H9 (cell line): ENCODE measurements at regions not wholly inside any gene's neighbourhood (a gene's known extent, or its start where the extent isn't known, plus 50 kb on each side); places are given as distances from the start of the nearest gene placed in this dataset.

Experiments
- DNase-seq: peaks from one replicate; pipeline ENCODE4 v3.0.0-alpha.2; 2017
- H2AFZ ChIP-seq: one replicate; pipeline ENCODE4 v1.6.1; 2013; ENCODE audit warnings: mild to moderate bottlenecking, low read length, control low read depth, moderate library complexity
- H2AK5ac ChIP-seq: 2 replicates; pipeline ENCODE4 v1.6.1; 2013; ENCODE audit warnings: low read length, control low read depth, mixed read lengths; ENCODE audit not compliant: insufficient read length
- H2BK120ac ChIP-seq: one replicate; pipeline ENCODE4 v1.6.1; 2013; ENCODE audit warnings: low read depth, mild to moderate bottlenecking, low read length, control low read depth, inconsistent platforms; ENCODE audit not compliant: poor library complexity, severe bottlenecking
- H2BK12ac ChIP-seq: 2 replicates; pipeline ENCODE4 v1.6.1; 2013; ENCODE audit warnings: low read length, control low read depth, mixed read lengths, low read depth; ENCODE audit not compliant: insufficient read length
- H2BK15ac ChIP-seq: 2 replicates; pipeline ENCODE4 v1.6.1; 2013; ENCODE audit warnings: low read depth, low read length, control low read depth
- H2BK20ac ChIP-seq: one replicate; pipeline ENCODE4 v1.6.1; 2013; ENCODE audit warnings: low read depth, mild to moderate bottlenecking, low read length, control low read depth, inconsistent platforms; ENCODE audit not compliant: poor library complexity, severe bottlenecking
- H2BK5ac ChIP-seq: 2 replicates; pipeline ENCODE4 v1.6.1; 2013; ENCODE audit warnings: low read length, control low read depth, mixed read lengths; ENCODE audit not compliant: insufficient read length
- H3K14ac ChIP-seq: 2 replicates; pipeline ENCODE4 v1.6.1; 2013; ENCODE audit warnings: low read length, control low read depth; ENCODE audit not compliant: insufficient read depth
- H3K18ac ChIP-seq: 2 replicates; pipeline ENCODE4 v1.6.1; 2013; ENCODE audit warnings: low read depth, mild to moderate bottlenecking, mixed read lengths, low read length, control low read depth; ENCODE audit not compliant: insufficient read length
- H3K23ac ChIP-seq: 2 replicates; pipeline ENCODE4 v1.6.1; 2013; ENCODE audit warnings: low read length, control low read depth, mixed read lengths, low read depth; ENCODE audit not compliant: insufficient read length
- H3K23me2 ChIP-seq: 2 replicates; pipeline ENCODE4 v1.6.1; 2013; ENCODE audit warnings: low read depth, mild to moderate bottlenecking, mixed read lengths, low read length, control low read depth; ENCODE audit not compliant: insufficient read length, poor library complexity, severe bottlenecking
- H3K27ac ChIP-seq: 2 replicates; pipeline ENCODE4 v1.5.1; 2013; ENCODE audit warnings: low read length, control low read depth, mixed read lengths, low read depth; ENCODE audit not compliant: insufficient read length
- H3K27me3 ChIP-seq: 2 replicates; pipeline ENCODE4 v1.6.1; 2013; ENCODE audit warnings: low read length, control low read depth, inconsistent platforms; ENCODE audit not compliant: insufficient read depth
- H3K4ac ChIP-seq: 2 replicates; pipeline ENCODE4 v1.6.1; 2013; ENCODE audit warnings: low read depth, mild to moderate bottlenecking, control low read depth, inconsistent platforms, low read length, moderate library complexity
- H3K4me1 ChIP-seq: 2 replicates; pipeline ENCODE4 v1.6.1; 2013; ENCODE audit warnings: low read length, control low read depth, inconsistent platforms; ENCODE audit not compliant: insufficient read depth
- H3K4me2 ChIP-seq: 2 replicates; pipeline ENCODE4 v1.6.1; 2013; ENCODE audit warnings: low read length, control low read depth, mixed read lengths; ENCODE audit not compliant: insufficient read length, insufficient read depth
- H3K56ac ChIP-seq: 2 replicates; pipeline ENCODE4 v1.6.1; 2013; ENCODE audit warnings: low read depth, mild to moderate bottlenecking, mixed read lengths, low read length, control low read depth; ENCODE audit not compliant: insufficient read length
- H3K79me1 ChIP-seq: 2 replicates; pipeline ENCODE4 v1.6.1; 2013; ENCODE audit warnings: low read depth, mild to moderate bottlenecking, moderate library complexity, low read length, control low read depth, inconsistent platforms; ENCODE audit not compliant: insufficient read depth, poor library complexity, severe bottlenecking
- H3K79me2 ChIP-seq: 2 replicates; pipeline ENCODE4 v1.6.1; 2013; ENCODE audit warnings: low read length, control low read depth, inconsistent platforms; ENCODE audit not compliant: insufficient read depth
- H3K9ac ChIP-seq: 2 replicates; pipeline ENCODE4 v1.6.1; 2013; ENCODE audit warnings: low read length, control low read depth, mixed read lengths; ENCODE audit not compliant: insufficient read length; ENCODE audit errors: extremely low read depth
- H3K9me3 ChIP-seq: one replicate; pipeline ENCODE4 v1.6.1; 2013; ENCODE audit warnings: low read depth, low read length, inconsistent platforms; ENCODE audit not compliant: control insufficient read depth
- H3T11ph ChIP-seq: one replicate; pipeline ENCODE4 v1.6.1; 2013; ENCODE audit warnings: mild to moderate bottlenecking, low read length, control low read depth, inconsistent platforms
- H4K20me1 ChIP-seq: one replicate; pipeline ENCODE4 v1.6.1; 2013; ENCODE audit not compliant: control insufficient read depth, insufficient read length, insufficient read depth
- H4K5ac ChIP-seq: 2 replicates; pipeline ENCODE4 v1.6.1; 2013; ENCODE audit warnings: low read depth, mild to moderate bottlenecking, mixed read lengths, low read length, control low read depth; ENCODE audit not compliant: insufficient read length
- H4K8ac ChIP-seq: replicated peaks from 2 replicates; pipeline ENCODE4 v1.6.1; 2013; ENCODE audit warnings: low read length, control low read depth, mixed read lengths, low read depth; ENCODE audit not compliant: insufficient read length
- H4K91ac ChIP-seq: 2 replicates; pipeline ENCODE4 v1.6.1; 2013; ENCODE audit warnings: low read depth, mild to moderate bottlenecking, moderate library complexity, mixed read lengths, low read length, control low read depth; ENCODE audit not compliant: insufficient read length
- H3K27ac Mint-ChIP-seq, 3 experiments: 2 replicates in 2 of 3; 3 replicates in 1 of 3; pipeline ENCODE4 v1.8.0; 2020 to 2021; ENCODE audit warnings: mixed read lengths in 3 of 3, mild to moderate bottlenecking in 1 of 3, moderate library complexity in 1 of 3
- H3K27me3 Mint-ChIP-seq: 2 replicates; pipeline ENCODE4 v1.8.0; 2021; ENCODE audit warnings: low read depth, mild to moderate bottlenecking, moderate library complexity, mixed read lengths
- H3K36me3 Mint-ChIP-seq, 3 experiments: 2 replicates in 2 of 3; 3 replicates in 1 of 3; pipeline ENCODE4 v1.8.0; 2020 to 2021; ENCODE audit warnings: low read depth in 3 of 3, mixed read lengths in 3 of 3; ENCODE audit not compliant: insufficient read depth in 1 of 3
- H3K4me1 Mint-ChIP-seq, 2 experiments: 2 replicates each; pipeline ENCODE4 v1.8.0; 2020; ENCODE audit warnings: mixed read lengths in 2 of 2
- H3K4me3 Mint-ChIP-seq, 2 experiments: 2 replicates in 1 of 2; 3 replicates in 1 of 2; pipeline ENCODE4 v1.8.0; 2020 to 2021; ENCODE audit warnings: mild to moderate bottlenecking in 2 of 2, mixed read lengths in 2 of 2, moderate library complexity in 1 of 2
- H3K9me3 Mint-ChIP-seq, 2 experiments: 2 replicates in 1 of 2; 3 replicates in 1 of 2; pipeline ENCODE4 v1.8.0; 2020; ENCODE audit warnings: mild to moderate bottlenecking in 2 of 2, mixed read lengths in 2 of 2, moderate library complexity in 1 of 2
- CTCF ChIP-seq: fragments of 200-600 bp; sonication (generic); conservative IDR thresholded peaks from 3 replicates; pipeline ENCODE4 v1.8.0; 2021; ENCODE audit warnings: antibody characterized with exemption, mild to moderate bottlenecking
- WGBS: extraction: QIAGEN DNeasy Blood & Tissue Kit; methylation state at CpG from one replicate; pipeline ENCODE4 v1.1.7; 2013; ENCODE audit warnings: missing lambda C conversion rate, low lambda C conversion rate, mixed read lengths; ENCODE audit not compliant: insufficient read length; ENCODE audit errors: extremely low coverage; 5-methylcytosine and 5-hydroxymethylcytosine counted together

GRCh38 chr1:81681114-81681513 lies 119.6 kb upstream of the ADGRL2 start:
- Histone ChIP-seq H2BK15ac (no peak overlapping the region), H3K18ac (no peak overlapping the region), H2BK120ac (no peak overlapping the region), H3K27me3 (no peaks in the 10 kb centered on the region), H3K9ac (no peak overlapping the region), H3K4ac (no peak overlapping the region), H4K91ac (no peak overlapping the region), H3T11ph (no peak overlapping the region), H3K79me2 (no peaks in the 10 kb centered on the region), H3K23me2 (no peaks in the 10 kb centered on the region), H2AFZ (no peak overlapping the region), H3K14ac (no peak overlapping the region), H2BK5ac (no peak overlapping the region), H4K8ac (no peak overlapping the region), H3K9me3 (no peaks in the 10 kb centered on the region), H3K4me2 (no peak overlapping the region), H2BK20ac (no peak overlapping the region), H3K23ac (no peak overlapping the region), H4K20me1 (no peaks in the 10 kb centered on the region), H3K27ac (peak overlapping the region; percentile 97), H3K79me1 (no peaks in the 10 kb centered on the region), H2AK5ac (no peak overlapping the region), H4K5ac (no peak overlapping the region), H2BK12ac (no peak overlapping the region), H3K4me1 (peaks cover 3% of the 10 kb centered on the region; the same call in 1 of the 2 replicates), H3K56ac (no peak overlapping the region)
- no peak for DNase-seq
- Mint-ChIP-seq H3K27ac (peak overlapping the region; percentile 73 to 99 (median 97)), H3K4me3 (no peak overlapping the region), H3K36me3 (peaks cover 15 to 26% (median 20%) of the 10 kb centered on the region in 3 experiments), H3K4me1 (peaks cover 56 to 57% of the 10 kb centered on the region in 2 experiments), H3K27me3 (no peaks in the 10 kb centered on the region), H3K9me3 (peaks cover 15 to 20% of the 10 kb centered on the region in 2 experiments)
- no CpG with 5 or more reads among the region's 2 CpGs for WGBS
- no peak for TF ChIP-seq CTCF
